H9 (cell line): ENCODE measurements at regions not wholly inside any gene's neighbourhood (a gene's known extent, or its start where the extent isn't known, plus 50 kb on each side); places are given as distances from the start of the nearest gene placed in this dataset.

Experiments
- DNase-seq: peaks from one replicate; pipeline ENCODE4 v3.0.0-alpha.2; 2017
- H2AFZ ChIP-seq: one replicate; pipeline ENCODE4 v1.6.1; 2013; ENCODE audit warnings: mild to moderate bottlenecking, low read length, control low read depth, moderate library complexity
- H2AK5ac ChIP-seq: 2 replicates; pipeline ENCODE4 v1.6.1; 2013; ENCODE audit warnings: low read length, control low read depth, mixed read lengths; ENCODE audit not compliant: insufficient read length
- H2BK120ac ChIP-seq: one replicate; pipeline ENCODE4 v1.6.1; 2013; ENCODE audit warnings: low read depth, mild to moderate bottlenecking, low read length, control low read depth, inconsistent platforms; ENCODE audit not compliant: poor library complexity, severe bottlenecking
- H2BK12ac ChIP-seq: 2 replicates; pipeline ENCODE4 v1.6.1; 2013; ENCODE audit warnings: low read length, control low read depth, mixed read lengths, low read depth; ENCODE audit not compliant: insufficient read length
- H2BK15ac ChIP-seq: 2 replicates; pipeline ENCODE4 v1.6.1; 2013; ENCODE audit warnings: low read depth, low read length, control low read depth
- H2BK20ac ChIP-seq: one replicate; pipeline ENCODE4 v1.6.1; 2013; ENCODE audit warnings: low read depth, mild to moderate bottlenecking, low read length, control low read depth, inconsistent platforms; ENCODE audit not compliant: poor library complexity, severe bottlenecking
- H2BK5ac ChIP-seq: 2 replicates; pipeline ENCODE4 v1.6.1; 2013; ENCODE audit warnings: low read length, control low read depth, mixed read lengths; ENCODE audit not compliant: insufficient read length
- H3K14ac ChIP-seq: 2 replicates; pipeline ENCODE4 v1.6.1; 2013; ENCODE audit warnings: low read length, control low read depth; ENCODE audit not compliant: insufficient read depth
- H3K18ac ChIP-seq: 2 replicates; pipeline ENCODE4 v1.6.1; 2013; ENCODE audit warnings: low read depth, mild to moderate bottlenecking, mixed read lengths, low read length, control low read depth; ENCODE audit not compliant: insufficient read length
- H3K23ac ChIP-seq: 2 replicates; pipeline ENCODE4 v1.6.1; 2013; ENCODE audit warnings: low read length, control low read depth, mixed read lengths, low read depth; ENCODE audit not compliant: insufficient read length
- H3K23me2 ChIP-seq: 2 replicates; pipeline ENCODE4 v1.6.1; 2013; ENCODE audit warnings: low read depth, mild to moderate bottlenecking, mixed read lengths, low read length, control low read depth; ENCODE audit not compliant: insufficient read length, poor library complexity, severe bottlenecking
- H3K27ac ChIP-seq: 2 replicates; pipeline ENCODE4 v1.5.1; 2013; ENCODE audit warnings: low read length, control low read depth, mixed read lengths, low read depth; ENCODE audit not compliant: insufficient read length
- H3K27me3 ChIP-seq: 2 replicates; pipeline ENCODE4 v1.6.1; 2013; ENCODE audit warnings: low read length, control low read depth, inconsistent platforms; ENCODE audit not compliant: insufficient read depth
- H3K4ac ChIP-seq: 2 replicates; pipeline ENCODE4 v1.6.1; 2013; ENCODE audit warnings: low read depth, mild to moderate bottlenecking, control low read depth, inconsistent platforms, low read length, moderate library complexity
- H3K4me1 ChIP-seq: 2 replicates; pipeline ENCODE4 v1.6.1; 2013; ENCODE audit warnings: low read length, control low read depth, inconsistent platforms; ENCODE audit not compliant: insufficient read depth
- H3K4me2 ChIP-seq: 2 replicates; pipeline ENCODE4 v1.6.1; 2013; ENCODE audit warnings: low read length, control low read depth, mixed read lengths; ENCODE audit not compliant: insufficient read length, insufficient read depth
- H3K56ac ChIP-seq: 2 replicates; pipeline ENCODE4 v1.6.1; 2013; ENCODE audit warnings: low read depth, mild to moderate bottlenecking, mixed read lengths, low read length, control low read depth; ENCODE audit not compliant: insufficient read length
- H3K79me1 ChIP-seq: 2 replicates; pipeline ENCODE4 v1.6.1; 2013; ENCODE audit warnings: low read depth, mild to moderate bottlenecking, moderate library complexity, low read length, control low read depth, inconsistent platforms; ENCODE audit not compliant: insufficient read depth, poor library complexity, severe bottlenecking
- H3K79me2 ChIP-seq: 2 replicates; pipeline ENCODE4 v1.6.1; 2013; ENCODE audit warnings: low read length, control low read depth, inconsistent platforms; ENCODE audit not compliant: insufficient read depth
- H3K9ac ChIP-seq: 2 replicates; pipeline ENCODE4 v1.6.1; 2013; ENCODE audit warnings: low read length, control low read depth, mixed read lengths; ENCODE audit not compliant: insufficient read length; ENCODE audit errors: extremely low read depth
- H3K9me3 ChIP-seq: one replicate; pipeline ENCODE4 v1.6.1; 2013; ENCODE audit warnings: low read depth, low read length, inconsistent platforms; ENCODE audit not compliant: control insufficient read depth
- H3T11ph ChIP-seq: one replicate; pipeline ENCODE4 v1.6.1; 2013; ENCODE audit warnings: mild to moderate bottlenecking, low read length, control low read depth, inconsistent platforms
- H4K20me1 ChIP-seq: one replicate; pipeline ENCODE4 v1.6.1; 2013; ENCODE audit not compliant: control insufficient read depth, insufficient read length, insufficient read depth
- H4K5ac ChIP-seq: 2 replicates; pipeline ENCODE4 v1.6.1; 2013; ENCODE audit warnings: low read depth, mild to moderate bottlenecking, mixed read lengths, low read length, control low read depth; ENCODE audit not compliant: insufficient read length
- H4K8ac ChIP-seq: replicated peaks from 2 replicates; pipeline ENCODE4 v1.6.1; 2013; ENCODE audit warnings: low read length, control low read depth, mixed read lengths, low read depth; ENCODE audit not compliant: insufficient read length
- H4K91ac ChIP-seq: 2 replicates; pipeline ENCODE4 v1.6.1; 2013; ENCODE audit warnings: low read depth, mild to moderate bottlenecking, moderate library complexity, mixed read lengths, low read length, control low read depth; ENCODE audit not compliant: insufficient read length
- H3K27ac Mint-ChIP-seq, 3 experiments: 2 replicates in 2 of 3; 3 replicates in 1 of 3; pipeline ENCODE4 v1.8.0; 2020 to 2021; ENCODE audit warnings: mixed read lengths in 3 of 3, mild to moderate bottlenecking in 1 of 3, moderate library complexity in 1 of 3
- H3K27me3 Mint-ChIP-seq: 2 replicates; pipeline ENCODE4 v1.8.0; 2021; ENCODE audit warnings: low read depth, mild to moderate bottlenecking, moderate library complexity, mixed read lengths
- H3K36me3 Mint-ChIP-seq, 3 experiments: 2 replicates in 2 of 3; 3 replicates in 1 of 3; pipeline ENCODE4 v1.8.0; 2020 to 2021; ENCODE audit warnings: low read depth in 3 of 3, mixed read lengths in 3 of 3; ENCODE audit not compliant: insufficient read depth in 1 of 3
- H3K4me1 Mint-ChIP-seq, 2 experiments: 2 replicates each; pipeline ENCODE4 v1.8.0; 2020; ENCODE audit warnings: mixed read lengths in 2 of 2
- H3K4me3 Mint-ChIP-seq, 2 experiments: 2 replicates in 1 of 2; 3 replicates in 1 of 2; pipeline ENCODE4 v1.8.0; 2020 to 2021; ENCODE audit warnings: mild to moderate bottlenecking in 2 of 2, mixed read lengths in 2 of 2, moderate library complexity in 1 of 2
- H3K9me3 Mint-ChIP-seq, 2 experiments: 2 replicates in 1 of 2; 3 replicates in 1 of 2; pipeline ENCODE4 v1.8.0; 2020; ENCODE audit warnings: mild to moderate bottlenecking in 2 of 2, mixed read lengths in 2 of 2, moderate library complexity in 1 of 2
- WGBS: extraction: QIAGEN DNeasy Blood & Tissue Kit; methylation state at CpG from one replicate; pipeline ENCODE4 v1.1.7; 2013; ENCODE audit warnings: missing lambda C conversion rate, low lambda C conversion rate, mixed read lengths; ENCODE audit not compliant: insufficient read length; ENCODE audit errors: extremely low coverage; 5-methylcytosine and 5-hydroxymethylcytosine counted together
- TF ChIP-seq, protein P1 (sequence below): fragments of 200-600 bp; sonication (generic); conservative IDR thresholded peaks from 3 replicates; pipeline ENCODE4 v1.8.0; 2021; ENCODE audit warnings: antibody characterized with exemption, mild to moderate bottlenecking

DNA sequence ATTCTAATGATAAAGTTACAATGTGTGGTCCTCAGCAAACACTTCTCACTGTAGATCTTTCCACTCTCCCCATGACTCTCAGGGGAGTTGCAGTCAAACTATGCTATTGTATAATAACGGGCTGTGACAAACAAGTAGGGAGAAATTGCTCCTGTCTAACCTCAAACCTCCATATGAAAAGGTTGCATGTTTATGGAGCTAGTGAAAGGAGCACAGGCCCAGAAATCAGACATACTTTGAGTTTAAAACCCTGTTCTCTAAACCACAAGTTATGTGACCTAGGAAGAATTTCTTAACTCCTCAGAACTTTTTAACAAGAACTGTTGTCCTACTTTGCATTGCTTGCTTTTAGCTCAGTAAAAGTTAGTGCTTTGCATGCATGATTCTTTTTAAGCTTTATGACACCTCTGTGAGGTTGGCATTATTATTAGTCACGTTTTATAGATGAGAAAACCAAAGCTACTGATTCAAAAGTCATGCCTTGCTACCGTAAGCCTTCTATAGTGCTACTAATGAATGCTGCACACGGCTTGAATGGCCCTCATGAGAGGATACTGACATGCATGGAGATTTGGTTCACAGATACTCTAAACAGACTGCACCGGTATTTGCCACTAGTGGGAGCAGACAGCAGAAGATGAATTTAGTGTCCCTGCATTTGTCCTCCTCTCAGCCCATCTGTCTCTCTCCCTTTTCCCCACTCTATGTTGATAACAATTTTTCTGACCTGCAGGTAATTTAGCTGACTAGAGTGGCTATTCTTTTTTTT is 129.5 kb upstream of the PCGF5 start:
- H3K27me3 Mint-ChIP-seq: peaks cover 6% of the 10 kb centered on the region
- no peak overlapping the region for H3K27ac Mint-ChIP-seq
- no peak overlapping the region for H2AK5ac ChIP-seq
- H4K91ac ChIP-seq: no peak overlapping the region
- no peak overlapping the region for H3K14ac ChIP-seq
- peaks cover 6% of the 10 kb centered on the region for H3K9me3 ChIP-seq
- no peak overlapping the region for H3K4ac ChIP-seq
- H3K23ac ChIP-seq: no peak overlapping the region
- H2BK20ac ChIP-seq: no peak overlapping the region
- H3K4me1 ChIP-seq: no peaks in the 10 kb centered on the region
- H3K4me1 Mint-ChIP-seq: no peaks in the 10 kb centered on the region
- DNase-seq: no peak
- no peak overlapping the region for H4K8ac ChIP-seq
- H3K4me2 ChIP-seq: no peak overlapping the region
- no peaks in the 10 kb centered on the region for H3K27me3 ChIP-seq
- no peak overlapping the region for H3K27ac ChIP-seq
- no peak overlapping the region for H4K5ac ChIP-seq
- no peak overlapping the region for H2BK120ac ChIP-seq
- H3K56ac ChIP-seq: no peak overlapping the region
- no peak overlapping the region for H3K9ac ChIP-seq
- H3K9me3 Mint-ChIP-seq: peaks cover 21 to 27% of the 10 kb centered on the region in 2 experiments
- no peak overlapping the region for H2AFZ ChIP-seq
- H2BK12ac ChIP-seq: no peak overlapping the region
- no peak overlapping the region for H3K18ac ChIP-seq
- WGBS: no CpG with 5 or more reads among the region's 5 CpGs
- peaks cover 0 to 7% (median 5%) of the 10 kb centered on the region in 3 experiments; a peak in 5 of 7 replicates for H3K36me3 Mint-ChIP-seq
- H3K4me3 Mint-ChIP-seq: no peak overlapping the region
- no peak overlapping the region for H3T11ph ChIP-seq
- H3K23me2 ChIP-seq: no peaks in the 10 kb centered on the region
- TF ChIP-seq, protein P1, sequence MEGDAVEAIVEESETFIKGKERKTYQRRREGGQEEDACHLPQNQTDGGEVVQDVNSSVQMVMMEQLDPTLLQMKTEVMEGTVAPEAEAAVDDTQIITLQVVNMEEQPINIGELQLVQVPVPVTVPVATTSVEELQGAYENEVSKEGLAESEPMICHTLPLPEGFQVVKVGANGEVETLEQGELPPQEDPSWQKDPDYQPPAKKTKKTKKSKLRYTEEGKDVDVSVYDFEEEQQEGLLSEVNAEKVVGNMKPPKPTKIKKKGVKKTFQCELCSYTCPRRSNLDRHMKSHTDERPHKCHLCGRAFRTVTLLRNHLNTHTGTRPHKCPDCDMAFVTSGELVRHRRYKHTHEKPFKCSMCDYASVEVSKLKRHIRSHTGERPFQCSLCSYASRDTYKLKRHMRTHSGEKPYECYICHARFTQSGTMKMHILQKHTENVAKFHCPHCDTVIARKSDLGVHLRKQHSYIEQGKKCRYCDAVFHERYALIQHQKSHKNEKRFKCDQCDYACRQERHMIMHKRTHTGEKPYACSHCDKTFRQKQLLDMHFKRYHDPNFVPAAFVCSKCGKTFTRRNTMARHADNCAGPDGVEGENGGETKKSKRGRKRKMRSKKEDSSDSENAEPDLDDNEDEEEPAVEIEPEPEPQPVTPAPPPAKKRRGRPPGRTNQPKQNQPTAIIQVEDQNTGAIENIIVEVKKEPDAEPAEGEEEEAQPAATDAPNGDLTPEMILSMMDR: no peak; the same call in 2 of the 3 replicates
- H2BK5ac ChIP-seq: no peak overlapping the region
- no peaks in the 10 kb centered on the region for H3K79me1 ChIP-seq
- no peaks in the 10 kb centered on the region for H3K79me2 ChIP-seq
- H4K20me1 ChIP-seq: no peaks in the 10 kb centered on the region
- no peak overlapping the region for H2BK15ac ChIP-seq
